Astrocyte (in vitro differentiated cells and primary cell): ENCODE measurements at regions not wholly inside any gene's neighbourhood (a gene's known extent, or its start where the extent isn't known, plus 50 kb on each side); places are given as distances from the start of the nearest gene placed in this dataset.

ENCODE experiments used
- DNase-seq: peaks from one replicate; pipeline ENCODE4 v3.0.0-alpha.2; 2010; ENCODE audit warnings: low read depth
- FAIRE-seq: peaks from 2 replicates; lab custom pipeline; 2011; peaks lifted over from hg19 to GRCh38; lab: Jason Lieb, UNC
- H2AFZ ChIP-seq: 2 replicates; pipeline ENCODE4 v1.6.0; 2012; ENCODE audit warnings: low read depth, low read length, inconsistent platforms
- H3K27ac ChIP-seq: 2 replicates; pipeline ENCODE4 v1.5.1; 2011; ENCODE audit warnings: low read depth, low read length, inconsistent platforms
- H3K27me3 ChIP-seq: 2 replicates; pipeline ENCODE4 v1.6.0; 2011; ENCODE audit warnings: low read length, inconsistent platforms; ENCODE audit not compliant: insufficient read depth
- H3K36me3 ChIP-seq: 2 replicates; pipeline ENCODE4 v1.5.1; 2011; ENCODE audit warnings: low read length, inconsistent platforms; ENCODE audit not compliant: insufficient read depth
- H3K4me1 ChIP-seq: 2 replicates; pipeline ENCODE4 v1.5.1; 2011; ENCODE audit warnings: low read length, inconsistent platforms; ENCODE audit not compliant: insufficient read depth
- H3K4me2 ChIP-seq: 2 replicates; pipeline ENCODE4 v1.6.0; 2012; ENCODE audit warnings: low read length, inconsistent platforms
- H3K4me3 ChIP-seq: 2 replicates; pipeline ENCODE4 v1.5.1; 2011; ENCODE audit warnings: low read depth, mild to moderate bottlenecking, low read length, inconsistent platforms; ENCODE audit not compliant: insufficient read depth
- H3K79me2 ChIP-seq: 2 replicates; pipeline ENCODE4 v1.6.0; 2012; ENCODE audit warnings: mild to moderate bottlenecking, low read length, inconsistent platforms; ENCODE audit not compliant: insufficient read depth
- H3K9ac ChIP-seq: 2 replicates; pipeline ENCODE4 v1.6.0; 2012; ENCODE audit warnings: mild to moderate bottlenecking, low read length, inconsistent platforms
- H3K9me3 ChIP-seq: 2 replicates; pipeline ENCODE4 v1.5.1; 2012; ENCODE audit warnings: low read depth, mild to moderate bottlenecking, low read length, inconsistent platforms; ENCODE audit not compliant: insufficient read depth
- H4K20me1 ChIP-seq: 2 replicates; pipeline ENCODE4 v1.6.0; 2012; ENCODE audit warnings: low read length, inconsistent platforms; ENCODE audit not compliant: insufficient read depth
- H3K27ac Mint-ChIP-seq: one replicate; pipeline ENCODE4 v1.8.0; 2021; ENCODE audit warnings: mild to moderate bottlenecking, mixed read lengths; ENCODE audit not compliant: unreplicated experiment
- H3K27me3 Mint-ChIP-seq: one replicate; pipeline ENCODE4 v1.8.0; 2021; ENCODE audit warnings: low read depth, mixed read lengths; ENCODE audit not compliant: unreplicated experiment
- H3K36me3 Mint-ChIP-seq: one replicate; pipeline ENCODE4 v1.8.0; 2021; ENCODE audit warnings: low read depth, mixed read lengths; ENCODE audit not compliant: unreplicated experiment
- H3K4me1 Mint-ChIP-seq: one replicate; pipeline ENCODE4 v1.8.0; 2021; ENCODE audit warnings: low read depth, mixed read lengths; ENCODE audit not compliant: unreplicated experiment
- H3K4me3 Mint-ChIP-seq: one replicate; pipeline ENCODE4 v1.8.0; 2021; ENCODE audit warnings: mild to moderate bottlenecking, moderate library complexity, mixed read lengths; ENCODE audit not compliant: unreplicated experiment
- H3K9me3 Mint-ChIP-seq: one replicate; pipeline ENCODE4 v1.8.0; 2021; ENCODE audit warnings: mild to moderate bottlenecking, mixed read lengths; ENCODE audit not compliant: unreplicated experiment
- CTCF ChIP-seq: IDR thresholded peaks from 2 replicates; pipeline ENCODE4 v1.5.1; 2011; ENCODE audit warnings: low read depth, mild to moderate bottlenecking, inconsistent platforms, low read length, moderate library complexity; ENCODE audit not compliant: insufficient read depth
- EZH2 ChIP-seq: IDR thresholded peaks from 2 replicates; pipeline ENCODE4 v1.6.1; 2012; ENCODE audit warnings: mild to moderate bottlenecking, low read length, inconsistent platforms; ENCODE audit not compliant: insufficient read depth

DNA sequence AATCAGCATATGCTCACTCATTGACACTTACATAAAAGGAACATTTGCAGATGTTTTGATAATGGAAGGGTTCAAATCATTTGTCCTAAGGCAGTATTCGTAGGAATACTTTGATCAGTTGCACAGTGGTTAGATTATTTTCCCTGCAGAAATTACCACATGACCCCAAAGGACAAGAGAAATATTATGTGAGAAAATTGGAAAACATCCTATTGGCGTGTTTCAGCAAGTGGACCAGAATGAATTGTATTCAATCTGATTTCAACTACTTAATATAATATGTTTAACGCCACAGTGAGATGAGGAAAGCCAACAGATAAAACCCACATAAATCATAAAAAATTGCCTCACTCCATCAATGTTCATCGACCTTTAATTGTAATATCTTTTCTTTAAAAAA, 195.0 kb upstream of the MDFIC2 start:
- H3K4me2 ChIP-seq = no peak overlapping the region
- no peaks in the 10 kb centered on the region for H3K9me3 ChIP-seq
- no peaks in the 10 kb centered on the region for H3K27me3 Mint-ChIP-seq
- H3K79me2 ChIP-seq = no peaks in the 10 kb centered on the region
- H3K9ac ChIP-seq = no peak overlapping the region
- no peak overlapping the region for H3K27ac ChIP-seq
- H3K4me3 ChIP-seq = no peak overlapping the region
- no peaks in the 10 kb centered on the region for H3K36me3 Mint-ChIP-seq
- no peak overlapping the region for H3K27ac Mint-ChIP-seq
- H3K9me3 Mint-ChIP-seq = no peaks in the 10 kb centered on the region
- TF ChIP-seq CTCF = no peak
- H3K4me1 Mint-ChIP-seq = no peaks in the 10 kb centered on the region
- no peak for FAIRE-seq
- no peaks in the 10 kb centered on the region for H3K36me3 ChIP-seq
- H3K4me1 ChIP-seq = no peaks in the 10 kb centered on the region
- H3K27me3 ChIP-seq = no peaks in the 10 kb centered on the region
- DNase-seq = no peak
- no peak overlapping the region for H3K4me3 Mint-ChIP-seq
- H4K20me1 ChIP-seq = no peaks in the 10 kb centered on the region
- H2AFZ ChIP-seq = no peak overlapping the region

- no peak for FAIRE-seq
- Histone ChIP-seq H2AFZ (no peak overlapping the region), H3K27me3 (no peaks in the 10 kb centered on the region), H3K9me3 (no peaks in the 10 kb centered on the region), H3K9ac (no peak overlapping the region), H3K36me3 (no peaks in the 10 kb centered on the region), H4K20me1 (no peaks in the 10 kb centered on the region), H3K79me2 (no peaks in the 10 kb centered on the region), H3K4me2 (no peak overlapping the region), H3K4me1 (no peaks in the 10 kb centered on the region), H3K27ac (no peak overlapping the region), H3K4me3 (no peak overlapping the region)
- Mint-ChIP-seq H3K4me1 (no peaks in the 10 kb centered on the region), H3K9me3 (no peaks in the 10 kb centered on the region), H3K27ac (no peak overlapping the region), H3K36me3 (no peaks in the 10 kb centered on the region), H3K4me3 (no peak overlapping the region), H3K27me3 (no peaks in the 10 kb centered on the region)
- DNase-seq = no peak
- TF ChIP-seq CTCF (no peak), EZH2 (no peak)
These were observed 194.3 kb upstream of the MDFIC2 start for GRCh38 chr3:70506775-70507174.

DNA sequence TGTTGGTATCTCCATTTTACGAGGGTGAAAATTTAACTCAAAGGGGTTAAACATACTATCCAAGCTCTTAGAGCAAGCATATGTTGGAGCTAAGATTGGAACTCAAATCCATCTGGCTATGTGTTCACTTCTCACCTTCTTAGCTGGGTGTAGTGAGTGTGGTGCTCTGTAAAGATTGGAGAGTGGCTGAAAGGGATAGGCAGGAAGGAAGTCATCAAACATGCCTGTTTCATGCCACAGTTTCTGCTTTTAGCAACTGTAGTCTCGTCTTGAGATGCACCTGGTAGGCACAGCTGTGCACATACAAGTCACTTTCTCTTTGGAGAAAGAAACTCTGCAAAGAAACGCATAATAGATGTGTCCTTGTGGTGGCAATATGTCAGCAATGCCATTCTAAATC, 189.1 kb upstream of the MDFIC2 start:
- Histone ChIP-seq H3K4me3 (no peak overlapping the region), H3K36me3 (no peaks in the 10 kb centered on the region), H4K20me1 (no peaks in the 10 kb centered on the region), H3K9me3 (no peaks in the 10 kb centered on the region), H3K9ac (no peak overlapping the region), H3K27me3 (peaks cover 3% of the 10 kb centered on the region), H3K79me2 (no peaks in the 10 kb centered on the region), H3K4me1 (no peaks in the 10 kb centered on the region), H2AFZ (no peak overlapping the region), H3K27ac (no peak overlapping the region), H3K4me2 (no peak overlapping the region)
- TF ChIP-seq CTCF = no peak
- no peak for FAIRE-seq
- H3K4me3 Mint-ChIP-seq = no peak overlapping the region
- H3K4me1 Mint-ChIP-seq = no peaks in the 10 kb centered on the region
- no peaks in the 10 kb centered on the region for H3K9me3 Mint-ChIP-seq
- no peaks in the 10 kb centered on the region for H3K27me3 Mint-ChIP-seq
- no peak for DNase-seq
- H3K36me3 Mint-ChIP-seq = no peaks in the 10 kb centered on the region
- H3K27ac Mint-ChIP-seq = no peak overlapping the region
